ENCODE measurements at regions not wholly inside any gene's neighbourhood (a gene's known extent, or its start where the extent isn't known, plus 50 kb on each side); places are given as distances from the start of the nearest gene placed in this dataset.

GRCh38 chr16:62539657-62540056, 503.4 kb upstream of the CDH8 start:
- TF ChIP-seq, protein P1, sequence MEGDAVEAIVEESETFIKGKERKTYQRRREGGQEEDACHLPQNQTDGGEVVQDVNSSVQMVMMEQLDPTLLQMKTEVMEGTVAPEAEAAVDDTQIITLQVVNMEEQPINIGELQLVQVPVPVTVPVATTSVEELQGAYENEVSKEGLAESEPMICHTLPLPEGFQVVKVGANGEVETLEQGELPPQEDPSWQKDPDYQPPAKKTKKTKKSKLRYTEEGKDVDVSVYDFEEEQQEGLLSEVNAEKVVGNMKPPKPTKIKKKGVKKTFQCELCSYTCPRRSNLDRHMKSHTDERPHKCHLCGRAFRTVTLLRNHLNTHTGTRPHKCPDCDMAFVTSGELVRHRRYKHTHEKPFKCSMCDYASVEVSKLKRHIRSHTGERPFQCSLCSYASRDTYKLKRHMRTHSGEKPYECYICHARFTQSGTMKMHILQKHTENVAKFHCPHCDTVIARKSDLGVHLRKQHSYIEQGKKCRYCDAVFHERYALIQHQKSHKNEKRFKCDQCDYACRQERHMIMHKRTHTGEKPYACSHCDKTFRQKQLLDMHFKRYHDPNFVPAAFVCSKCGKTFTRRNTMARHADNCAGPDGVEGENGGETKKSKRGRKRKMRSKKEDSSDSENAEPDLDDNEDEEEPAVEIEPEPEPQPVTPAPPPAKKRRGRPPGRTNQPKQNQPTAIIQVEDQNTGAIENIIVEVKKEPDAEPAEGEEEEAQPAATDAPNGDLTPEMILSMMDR (IDR thresholded peaks at IDR 0.05 in 2 of 3, conservative IDR thresholded peaks at IDR 0.05 in 1 of 3; ENCODE audit: control insufficient read depth in 2 of 3, extremely low read depth in 1 of 3, insufficient read depth in 1 of 3, low read depth in 3 of 3, low read length in 3 of 3): no peak
- TF ChIP-seq POLR2AphosphoS5 (IDR thresholded peaks at IDR 0.05; ENCODE audit: low read length): no peak
- TF ChIP-seq, protein P2, sequence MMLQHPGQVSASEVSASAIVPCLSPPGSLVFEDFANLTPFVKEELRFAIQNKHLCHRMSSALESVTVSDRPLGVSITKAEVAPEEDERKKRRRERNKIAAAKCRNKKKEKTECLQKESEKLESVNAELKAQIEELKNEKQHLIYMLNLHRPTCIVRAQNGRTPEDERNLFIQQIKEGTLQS (IDR thresholded peaks at IDR 0.05; ENCODE audit: borderline replicate concordance, extremely low read depth, low read depth, low read length): no peak
- no peak for TF ChIP-seq SP1 (IDR thresholded peaks at IDR 0.05; ENCODE audit: low read depth, low read length)
- no peak for TF ChIP-seq USF1 (IDR thresholded peaks at IDR 0.05; ENCODE audit: borderline replicate concordance, extremely low read length, insufficient read depth, low read depth, low read length)
- TF ChIP-seq HDGF (IDR thresholded peaks at IDR 0.05): no peak
- no peak for TF ChIP-seq FOS (IDR thresholded peaks at IDR 0.05; ENCODE audit: borderline replicate concordance, extremely low read depth, insufficient read length)
- TF ChIP-seq CREM (IDR thresholded peaks at IDR 0.05; ENCODE audit: low read depth): no peak
- TF ChIP-seq EZH2 (IDR thresholded peaks at IDR 0.05; ENCODE audit: borderline replicate concordance, control insufficient read depth, low read depth, low read length): no peak
- no peak for TF ChIP-seq GABPA (IDR thresholded peaks at IDR 0.05; ENCODE audit: low read depth)
